C4-2B (cell line): ENCODE measurements at regions not wholly inside any gene's neighbourhood (a gene's known extent, or its start where the extent isn't known, plus 50 kb on each side); places are given as distances from the start of the nearest gene placed in this dataset.

Experiments used
- ZFX ChIP-seq: fragments of 450-650 bp; IDR thresholded peaks from 2 replicates; pipeline ENCODE4 v1.6.1; 2017
- TF ChIP-seq, protein P1 (sequence below): fragments of 450-650 bp; conservative IDR thresholded peaks from 2 replicates; pipeline ENCODE4 v1.5.1; 2017; ENCODE audit warnings: mild to moderate bottlenecking

DNA sequence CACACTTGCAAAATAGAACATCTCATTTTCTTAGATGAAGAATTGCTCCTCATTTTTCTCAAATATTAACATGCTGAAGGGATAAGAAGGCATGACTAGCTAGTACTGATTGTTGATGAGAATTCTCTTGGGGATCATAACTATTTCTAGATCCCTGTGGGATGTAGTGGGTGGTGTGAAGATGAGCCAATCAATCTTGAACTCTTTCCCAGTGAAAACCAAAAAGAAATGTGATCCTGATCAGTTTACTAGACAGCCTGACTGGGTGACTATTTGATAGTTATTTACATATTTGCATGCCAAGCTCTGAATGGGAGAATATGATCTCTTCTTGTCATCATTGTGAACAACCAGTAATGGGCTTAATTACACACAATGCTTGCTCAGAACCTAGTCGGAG lies 63.7 kb downstream of the ZIC1 start:
- TF ChIP-seq, protein P1, sequence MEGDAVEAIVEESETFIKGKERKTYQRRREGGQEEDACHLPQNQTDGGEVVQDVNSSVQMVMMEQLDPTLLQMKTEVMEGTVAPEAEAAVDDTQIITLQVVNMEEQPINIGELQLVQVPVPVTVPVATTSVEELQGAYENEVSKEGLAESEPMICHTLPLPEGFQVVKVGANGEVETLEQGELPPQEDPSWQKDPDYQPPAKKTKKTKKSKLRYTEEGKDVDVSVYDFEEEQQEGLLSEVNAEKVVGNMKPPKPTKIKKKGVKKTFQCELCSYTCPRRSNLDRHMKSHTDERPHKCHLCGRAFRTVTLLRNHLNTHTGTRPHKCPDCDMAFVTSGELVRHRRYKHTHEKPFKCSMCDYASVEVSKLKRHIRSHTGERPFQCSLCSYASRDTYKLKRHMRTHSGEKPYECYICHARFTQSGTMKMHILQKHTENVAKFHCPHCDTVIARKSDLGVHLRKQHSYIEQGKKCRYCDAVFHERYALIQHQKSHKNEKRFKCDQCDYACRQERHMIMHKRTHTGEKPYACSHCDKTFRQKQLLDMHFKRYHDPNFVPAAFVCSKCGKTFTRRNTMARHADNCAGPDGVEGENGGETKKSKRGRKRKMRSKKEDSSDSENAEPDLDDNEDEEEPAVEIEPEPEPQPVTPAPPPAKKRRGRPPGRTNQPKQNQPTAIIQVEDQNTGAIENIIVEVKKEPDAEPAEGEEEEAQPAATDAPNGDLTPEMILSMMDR: no peak
- TF ChIP-seq ZFX: no peak
